ENCODE measurements at regions not wholly inside any gene's neighbourhood (a gene's known extent, or its start where the extent isn't known, plus 50 kb on each side); places are given as distances from the start of the nearest gene placed in this dataset.

GRCh38 chr2:71898851-71899681, 248.6 kb downstream of the CYP26B1 start:
- intact Hi-C loops (cut with DNase I): no loop called here
- H3K4me3 ChIP-seq: no peak overlapping the region
- DNase-seq (no peak), ATAC-seq (no peak)
- no peak for TF ChIP-seq CTCF (IDR thresholded peaks at IDR 0.05)
- H3K9me3 ChIP-seq: no peaks in the 10 kb centered on the region
- no peaks in the 10 kb centered on the region for H3K36me3 ChIP-seq (ENCODE audit: insufficient read depth in 1 of 2, low read depth in 1 of 2)
- H3K27me3 ChIP-seq (ENCODE audit: insufficient read depth in 3 of 3, low read length in 2 of 3): no peaks in the 10 kb centered on the region
- no peak overlapping the region for H3K27ac ChIP-seq
- H3K4me1 ChIP-seq: no peaks in the 10 kb centered on the region
- WGBS, 3 donors: 81 to 90% (median 87%) methylated on average over 29 of the region's 29 CpGs

- Histone ChIP-seq H3K27me3 (ENCODE audit: insufficient read depth in 3 of 3, low read length in 2 of 3) (no peaks in the 10 kb centered on the region), H3K9me3 (no peaks in the 10 kb centered on the region), H3K36me3 (ENCODE audit: insufficient read depth in 1 of 2, low read depth in 1 of 2) (no peaks in the 10 kb centered on the region), H3K27ac (no peak overlapping the region), H3K4me3 (no peak overlapping the region), H3K4me1 (no peaks in the 10 kb centered on the region)
- ATAC-seq (no peak), DNase-seq (no peak)
- intact Hi-C loops (cut with DNase I): no loop called here
- 95 to 98% (median 95%) methylated on average over 9 of the region's 9 CpGs for WGBS, 3 donors
- TF ChIP-seq CTCF (IDR thresholded peaks at IDR 0.05): no peak
These were observed 249.3 kb downstream of the CYP26B1 start for GRCh38 chr2:71898375-71898774.

GRCh38 chr2:71897836-71898235, 249.8 kb downstream of the CYP26B1 start:
- H3K27me3 ChIP-seq (ENCODE audit: insufficient read depth in 3 of 3, low read length in 2 of 3): no peaks in the 10 kb centered on the region
- TF ChIP-seq CTCF (IDR thresholded peaks at IDR 0.05): no peak

GRCh38 chr2:71897137-71897480, 250.6 kb downstream of the CYP26B1 start:
- Histone ChIP-seq H3K4me1 (no peaks in the 10 kb centered on the region), H3K27ac (no peak overlapping the region), H3K4me3 (no peak overlapping the region), H3K9me3 (no peaks in the 10 kb centered on the region), H3K36me3 (ENCODE audit: insufficient read depth in 1 of 2, low read depth in 1 of 2) (no peaks in the 10 kb centered on the region), H3K27me3 (ENCODE audit: insufficient read depth in 3 of 3, low read length in 2 of 3) (no peaks in the 10 kb centered on the region)
- TF ChIP-seq CTCF (IDR thresholded peaks at IDR 0.05): no peak
- intact Hi-C loops (cut with DNase I): no loop called here
- DNase-seq: peak in 1 of 2 donors; percentile 73
- ATAC-seq: peak; percentile 22 to 90 (median 66)
- WGBS, 3 donors: 33 to 46% (median 33%) methylated on average over 6 of the region's 6 CpGs

More at GRCh38 chr2:71897836-71898235, 249.8 kb downstream of the CYP26B1 start:
- Histone ChIP-seq H3K36me3 (ENCODE audit: insufficient read depth in 1 of 2, low read depth in 1 of 2) (no peaks in the 10 kb centered on the region), H3K4me3 (no peak overlapping the region), H3K9me3 (no peaks in the 10 kb centered on the region), H3K4me1 (no peaks in the 10 kb centered on the region), H3K27ac (no peak overlapping the region)
- WGBS, 3 donors: 91 to 95% (median 94%) methylated on average over 7 of the region's 7 CpGs
- intact Hi-C loops (cut with DNase I): no loop called here
- ATAC-seq (no peak), DNase-seq (no peak)

All from psoas muscle (tissue), 7 donors.